ENCODE measurements at regions not wholly inside any gene's neighbourhood (a gene's known extent, or its start where the extent isn't known, plus 50 kb on each side); places are given as distances from the start of the nearest gene placed in this dataset.

DNA sequence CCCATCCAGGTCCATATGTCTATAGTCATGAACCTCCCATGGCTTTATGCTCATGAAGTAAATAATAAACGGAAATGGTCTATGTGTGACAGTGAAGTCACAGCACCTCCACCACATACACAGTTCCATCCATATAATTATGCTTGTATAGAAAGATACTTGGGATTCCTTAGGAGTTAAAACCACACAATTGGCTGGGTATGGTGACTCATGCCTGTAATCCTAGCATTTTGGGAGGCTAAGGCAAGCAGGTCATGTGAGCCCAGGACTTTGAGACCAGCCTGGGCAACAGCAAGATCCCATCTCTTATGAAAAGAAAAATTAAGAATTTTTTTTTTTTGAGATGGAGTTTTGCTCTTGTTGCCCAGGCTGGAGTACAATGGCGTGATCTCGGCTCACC is 55.6 kb upstream of the RBM47 start:
- TF ChIP-seq, protein P1, sequence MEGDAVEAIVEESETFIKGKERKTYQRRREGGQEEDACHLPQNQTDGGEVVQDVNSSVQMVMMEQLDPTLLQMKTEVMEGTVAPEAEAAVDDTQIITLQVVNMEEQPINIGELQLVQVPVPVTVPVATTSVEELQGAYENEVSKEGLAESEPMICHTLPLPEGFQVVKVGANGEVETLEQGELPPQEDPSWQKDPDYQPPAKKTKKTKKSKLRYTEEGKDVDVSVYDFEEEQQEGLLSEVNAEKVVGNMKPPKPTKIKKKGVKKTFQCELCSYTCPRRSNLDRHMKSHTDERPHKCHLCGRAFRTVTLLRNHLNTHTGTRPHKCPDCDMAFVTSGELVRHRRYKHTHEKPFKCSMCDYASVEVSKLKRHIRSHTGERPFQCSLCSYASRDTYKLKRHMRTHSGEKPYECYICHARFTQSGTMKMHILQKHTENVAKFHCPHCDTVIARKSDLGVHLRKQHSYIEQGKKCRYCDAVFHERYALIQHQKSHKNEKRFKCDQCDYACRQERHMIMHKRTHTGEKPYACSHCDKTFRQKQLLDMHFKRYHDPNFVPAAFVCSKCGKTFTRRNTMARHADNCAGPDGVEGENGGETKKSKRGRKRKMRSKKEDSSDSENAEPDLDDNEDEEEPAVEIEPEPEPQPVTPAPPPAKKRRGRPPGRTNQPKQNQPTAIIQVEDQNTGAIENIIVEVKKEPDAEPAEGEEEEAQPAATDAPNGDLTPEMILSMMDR (optimal IDR thresholded peaks at IDR 0.05 in 1 of 3, IDR thresholded peaks at IDR 0.05 in 1 of 3, conservative IDR thresholded peaks at IDR 0.05 in 1 of 3; ENCODE audit: extremely low read depth in 1 of 3, insufficient read depth in 2 of 3, low read length in 3 of 3), result no peak
- no peak for TF ChIP-seq EZH2 (IDR thresholded peaks at IDR 0.05; ENCODE audit: low read length)

Measured in keratinocyte (primary cell).